B cell (primary cell): ENCODE measurements at regions not wholly inside any gene's neighbourhood (a gene's known extent, or its start where the extent isn't known, plus 50 kb on each side); places are given as distances from the start of the nearest gene placed in this dataset.

Source experiments
- ATAC-seq: fragments of 200-7000 bp; cut with Tn5 transposase; one replicate; pipeline ENCODE4 v1.10.0; 2021; ENCODE audit warnings: low read depth, mild to moderate bottlenecking, moderate number of reproducible peaks, moderate library complexity
- CTCF ChIA-PET: fragments of 350-600 bp; sonication (Branson Sonifier 250); formaldehyde crosslinking; loops from one replicate; lab custom pipeline; 2021; ENCODE audit warnings: antibody characterized with exemption, inconsistent platforms; lab: Charles Lee
- POLR2A ChIA-PET: fragments of 350-600 bp; sonication (Branson Sonifier 250); formaldehyde crosslinking; loops from one replicate; lab custom pipeline; 2021; ENCODE audit warnings: antibody characterized with exemption; lab: Charles Lee
- DNase-seq: peaks from one replicate; pipeline ENCODE4 v3.0.0; 2013
- H2AFZ ChIP-seq: 2 replicates; pipeline ENCODE4 v1.6.1; 2012; ENCODE audit warnings: mild to moderate bottlenecking, low read depth, low read length; ENCODE audit not compliant: insufficient read depth, poor library complexity, severe bottlenecking
- H3K27ac ChIP-seq, 2 donors: 1 replicate in 1 of 2; 2 replicates in 1 of 2; pipeline ENCODE4 v1.5.1; 2012 to 2013; ENCODE audit warnings: low read length in 2 of 2, mild to moderate bottlenecking in 2 of 2, moderate library complexity in 1 of 2
- H3K27me3 ChIP-seq, 4 experiments: fragments of 200-600 bp in 1 of 4; sonication (generic) in 1 of 4; replicated peaks in 1 of 4; 1 replicate in 2 of 4; 2 replicates in 2 of 4; pipeline versions ENCODE4 v1.6.1 to v1.7.0; 2013 to 2016; ENCODE audit warnings: low read length in 3 of 4, mild to moderate bottlenecking in 2 of 4, mixed read lengths in 1 of 4, moderate library complexity in 1 of 4; ENCODE audit not compliant: insufficient read depth in 4 of 4, control insufficient read depth in 3 of 4; ENCODE audit errors: control extremely low read depth in 1 of 4
- H3K36me3 ChIP-seq, 2 experiments: replicated peaks in 1 of 2; 1 replicate in 1 of 2; 2 replicates in 1 of 2; pipeline versions ENCODE4 v1.6.1 to v1.7.1; 2013; ENCODE audit warnings: low read length in 1 of 2; ENCODE audit not compliant: insufficient read depth in 2 of 2, control insufficient read depth in 1 of 2; ENCODE audit errors: control extremely low read depth in 1 of 2, extremely low read depth in 1 of 2
- H3K4me1 ChIP-seq, 2 donors: fragments of 200-600 bp in 1 of 2; sonication (generic) in 1 of 2; 1 replicate in 1 of 2; 2 replicates in 1 of 2; pipeline versions ENCODE4 v1.5.1 to v1.6.1; 2013 to 2017; ENCODE audit warnings: low read length in 2 of 2; ENCODE audit not compliant: control insufficient read depth in 2 of 2, insufficient read depth in 2 of 2
- H3K4me2 ChIP-seq: replicated peaks from 2 replicates; pipeline ENCODE3; 2012; ENCODE audit warnings: mild to moderate bottlenecking, low read depth, low read length; ENCODE audit not compliant: poor library complexity, severe bottlenecking
- H3K4me3 ChIP-seq, 5 experiments: fragments of 200-600 bp in 1 of 5; sonication (generic) in 1 of 5; 1 replicate in 3 of 5; 2 replicates in 2 of 5; pipeline versions ENCODE4 v1.5.1 to v1.7.0; 2011 to 2016; ENCODE audit warnings: low read length in 4 of 5, mild to moderate bottlenecking in 4 of 5, low read depth in 2 of 5, control low read depth in 1 of 5, moderate library complexity in 1 of 5; ENCODE audit not compliant: insufficient read depth in 1 of 5; ENCODE audit errors: control extremely low read depth in 1 of 5, extremely low read depth in 1 of 5
- H3K79me2 ChIP-seq: fragments of 200-600 bp; sonication (generic); one replicate; pipeline ENCODE4 v1.6.0; 2016; ENCODE audit warnings: low read length; ENCODE audit not compliant: control insufficient read depth, insufficient read depth
- H3K9ac ChIP-seq: fragments of 200-600 bp; sonication (generic); 2 replicates; pipeline ENCODE4 v1.6.1; 2017; ENCODE audit warnings: mild to moderate bottlenecking, low read length, moderate library complexity
- H3K9me3 ChIP-seq, 3 donors: one replicate each; pipeline versions ENCODE4 v1.6.1 to v1.7.1; 2013; ENCODE audit warnings: low read length in 2 of 3; ENCODE audit not compliant: control insufficient read depth in 2 of 3, insufficient read depth in 1 of 3; ENCODE audit errors: control extremely low read depth in 1 of 3
- H4K20me1 ChIP-seq: 2 replicates; pipeline ENCODE4 v1.6.0; 2012; ENCODE audit warnings: mild to moderate bottlenecking, low read length; ENCODE audit not compliant: insufficient read depth, control insufficient read depth, poor library complexity, severe bottlenecking
- H3K27ac Mint-ChIP-seq: one replicate; pipeline ENCODE4 v1.8.0; 2021; ENCODE audit warnings: mixed read lengths
- H3K27me3 Mint-ChIP-seq: one replicate; pipeline ENCODE4 v1.8.0; 2021; ENCODE audit warnings: mixed read lengths
- H3K4me1 Mint-ChIP-seq: one replicate; pipeline ENCODE4 v1.8.0; 2021; ENCODE audit warnings: mixed read lengths
- H3K4me3 Mint-ChIP-seq: one replicate; pipeline ENCODE4 v1.8.0; 2021; ENCODE audit warnings: mixed read lengths
- H3K9me3 Mint-ChIP-seq: one replicate; pipeline ENCODE4 v1.8.0; 2022; ENCODE audit warnings: mixed read lengths; ENCODE audit not compliant: insufficient read depth
- CTCF ChIP-seq: fragments of 200-600 bp; IDR thresholded peaks from one replicate; pipeline ENCODE4 v1.8.0; 2022; ENCODE audit warnings: antibody characterized with exemption, mild to moderate bottlenecking
- EZH2 ChIP-seq: IDR thresholded peaks from 2 replicates; pipeline ENCODE4 v1.6.1; 2012; ENCODE audit warnings: borderline replicate concordance, low read depth, mild to moderate bottlenecking, moderate library complexity, low read length; ENCODE audit not compliant: insufficient read depth, poor library complexity, severe bottlenecking
- WGBS: methylation state at CpG from one replicate; pipeline ENCODE4 v1.1.5; 2013; ENCODE audit warnings: missing lambda C conversion rate; ENCODE audit not compliant: insufficient coverage; 5-methylcytosine and 5-hydroxymethylcytosine counted together
- intact Hi-C: fragments of 100-400 bp; cut with micrococcal nuclease; formaldehyde crosslinking; loops from one replicate; pipeline ENCODE4 v1.10.0; 2022

DNA sequence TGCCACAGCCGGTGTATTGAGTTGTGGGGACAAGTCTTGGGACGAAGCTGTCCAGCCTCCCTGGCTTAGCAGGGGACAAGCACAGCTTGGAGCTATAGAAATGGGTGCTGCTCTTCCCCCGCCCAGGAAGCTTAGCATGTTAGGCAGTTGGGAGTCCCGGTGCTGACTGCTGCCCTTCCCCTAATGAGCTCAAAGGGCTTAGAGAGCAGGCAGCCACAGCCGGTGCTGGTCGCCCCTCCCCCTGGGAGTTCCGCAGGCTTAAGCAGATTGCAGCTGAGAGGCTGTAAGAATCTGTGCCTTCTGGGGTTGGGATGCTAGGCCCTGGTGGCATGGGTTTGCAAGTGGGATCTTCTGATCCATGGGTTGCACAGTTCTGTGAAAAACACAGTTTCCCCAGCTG lies 237.3 kb downstream of the DCDC2C start:
- Histone ChIP-seq H3K27me3 (peaks cover 0 to 4% (median 2%) of the 10 kb centered on the region in 4 experiments), H3K79me2 (no peaks in the 10 kb centered on the region), H3K27ac (no peak overlapping the region), H3K4me1 (no peaks in the 10 kb centered on the region), H3K9me3 (peaks cover 0 to 10% (median 0%) of the 10 kb centered on the region in 3 donors), H3K4me2 (no peak overlapping the region), H3K9ac (no peak overlapping the region), H3K4me3 (no peak overlapping the region), H4K20me1 (no peaks in the 10 kb centered on the region), H3K36me3 (no peaks in the 10 kb centered on the region), H2AFZ (no peak overlapping the region)
- intact Hi-C loops = no loop called here
- Mint-ChIP-seq H3K27ac (no peak overlapping the region), H3K9me3 (peaks cover 2% of the 10 kb centered on the region), H3K27me3 (no peaks in the 10 kb centered on the region), H3K4me1 (no peaks in the 10 kb centered on the region), H3K4me3 (no peak overlapping the region)
- TF ChIP-seq CTCF (no peak), EZH2 (no peak)
- ChIA-PET POLR2A (no interaction called here), CTCF (no interaction called here)
- WGBS = 51% methylated on average over 6 of the region's 7 CpGs
- ATAC-seq (no peak), DNase-seq (no peak)

GRCh38 chr2:3942841-3943240 lies 239.5 kb downstream of the DCDC2C start:
- 89% methylated on average over 20 of the region's 20 CpGs for WGBS
- H3K27ac Mint-ChIP-seq = no peak overlapping the region
- POLR2A ChIA-PET = no interaction called here

More at GRCh38 chr2:3942841-3943240, 239.5 kb downstream of the DCDC2C start:
- Histone ChIP-seq H4K20me1 (no peaks in the 10 kb centered on the region), H3K27me3 (peaks cover 0 to 4% (median 2%) of the 10 kb centered on the region in 4 experiments), H3K36me3 (no peaks in the 10 kb centered on the region), H3K4me2 (no peak overlapping the region), H3K4me1 (no peaks in the 10 kb centered on the region), H3K27ac (no peak overlapping the region), H2AFZ (no peak overlapping the region), H3K9me3 (peaks cover 0 to 16% (median 0%) of the 10 kb centered on the region in 3 donors), H3K4me3 (no peak overlapping the region), H3K79me2 (no peaks in the 10 kb centered on the region), H3K9ac (no peak overlapping the region)
- no peak overlapping the region for H3K4me3 Mint-ChIP-seq
- intact Hi-C loops = no loop called here
- CTCF ChIA-PET = no interaction called here
- DNase-seq = no peak
- H3K4me1 Mint-ChIP-seq = no peaks in the 10 kb centered on the region
- H3K9me3 Mint-ChIP-seq = no peaks in the 10 kb centered on the region
- H3K27me3 Mint-ChIP-seq = no peaks in the 10 kb centered on the region
- no peak for ATAC-seq
- TF ChIP-seq CTCF (no peak), EZH2 (no peak)
